ENCODE measurements at regions not wholly inside any gene's neighbourhood (a gene's known extent, or its start where the extent isn't known, plus 50 kb on each side); places are given as distances from the start of the nearest gene placed in this dataset.

DNA sequence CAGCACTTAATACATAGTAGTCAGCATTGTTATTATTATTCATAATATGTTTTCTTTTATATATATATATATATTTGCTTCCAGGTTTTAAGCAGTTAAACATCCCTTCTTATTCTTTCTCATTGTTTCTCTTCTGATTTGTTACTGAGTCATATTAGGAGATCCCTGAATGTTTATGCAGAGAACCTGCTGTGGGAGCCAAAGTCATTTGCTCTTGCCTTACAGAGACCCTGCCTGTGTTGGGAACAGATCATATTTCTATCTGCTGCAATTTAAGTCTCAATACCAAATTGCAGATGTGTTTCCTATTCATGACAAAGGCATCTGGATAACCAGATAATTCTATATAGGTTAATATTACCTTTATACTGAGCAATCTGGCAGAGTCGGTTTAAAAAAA, 323.0 kb upstream of the UMPS start:
- TF ChIP-seq, protein P1, sequence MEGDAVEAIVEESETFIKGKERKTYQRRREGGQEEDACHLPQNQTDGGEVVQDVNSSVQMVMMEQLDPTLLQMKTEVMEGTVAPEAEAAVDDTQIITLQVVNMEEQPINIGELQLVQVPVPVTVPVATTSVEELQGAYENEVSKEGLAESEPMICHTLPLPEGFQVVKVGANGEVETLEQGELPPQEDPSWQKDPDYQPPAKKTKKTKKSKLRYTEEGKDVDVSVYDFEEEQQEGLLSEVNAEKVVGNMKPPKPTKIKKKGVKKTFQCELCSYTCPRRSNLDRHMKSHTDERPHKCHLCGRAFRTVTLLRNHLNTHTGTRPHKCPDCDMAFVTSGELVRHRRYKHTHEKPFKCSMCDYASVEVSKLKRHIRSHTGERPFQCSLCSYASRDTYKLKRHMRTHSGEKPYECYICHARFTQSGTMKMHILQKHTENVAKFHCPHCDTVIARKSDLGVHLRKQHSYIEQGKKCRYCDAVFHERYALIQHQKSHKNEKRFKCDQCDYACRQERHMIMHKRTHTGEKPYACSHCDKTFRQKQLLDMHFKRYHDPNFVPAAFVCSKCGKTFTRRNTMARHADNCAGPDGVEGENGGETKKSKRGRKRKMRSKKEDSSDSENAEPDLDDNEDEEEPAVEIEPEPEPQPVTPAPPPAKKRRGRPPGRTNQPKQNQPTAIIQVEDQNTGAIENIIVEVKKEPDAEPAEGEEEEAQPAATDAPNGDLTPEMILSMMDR (IDR thresholded peaks at IDR 0.05; ENCODE audit: insufficient read depth, low read length): no peak
- TF ChIP-seq, protein P2, sequence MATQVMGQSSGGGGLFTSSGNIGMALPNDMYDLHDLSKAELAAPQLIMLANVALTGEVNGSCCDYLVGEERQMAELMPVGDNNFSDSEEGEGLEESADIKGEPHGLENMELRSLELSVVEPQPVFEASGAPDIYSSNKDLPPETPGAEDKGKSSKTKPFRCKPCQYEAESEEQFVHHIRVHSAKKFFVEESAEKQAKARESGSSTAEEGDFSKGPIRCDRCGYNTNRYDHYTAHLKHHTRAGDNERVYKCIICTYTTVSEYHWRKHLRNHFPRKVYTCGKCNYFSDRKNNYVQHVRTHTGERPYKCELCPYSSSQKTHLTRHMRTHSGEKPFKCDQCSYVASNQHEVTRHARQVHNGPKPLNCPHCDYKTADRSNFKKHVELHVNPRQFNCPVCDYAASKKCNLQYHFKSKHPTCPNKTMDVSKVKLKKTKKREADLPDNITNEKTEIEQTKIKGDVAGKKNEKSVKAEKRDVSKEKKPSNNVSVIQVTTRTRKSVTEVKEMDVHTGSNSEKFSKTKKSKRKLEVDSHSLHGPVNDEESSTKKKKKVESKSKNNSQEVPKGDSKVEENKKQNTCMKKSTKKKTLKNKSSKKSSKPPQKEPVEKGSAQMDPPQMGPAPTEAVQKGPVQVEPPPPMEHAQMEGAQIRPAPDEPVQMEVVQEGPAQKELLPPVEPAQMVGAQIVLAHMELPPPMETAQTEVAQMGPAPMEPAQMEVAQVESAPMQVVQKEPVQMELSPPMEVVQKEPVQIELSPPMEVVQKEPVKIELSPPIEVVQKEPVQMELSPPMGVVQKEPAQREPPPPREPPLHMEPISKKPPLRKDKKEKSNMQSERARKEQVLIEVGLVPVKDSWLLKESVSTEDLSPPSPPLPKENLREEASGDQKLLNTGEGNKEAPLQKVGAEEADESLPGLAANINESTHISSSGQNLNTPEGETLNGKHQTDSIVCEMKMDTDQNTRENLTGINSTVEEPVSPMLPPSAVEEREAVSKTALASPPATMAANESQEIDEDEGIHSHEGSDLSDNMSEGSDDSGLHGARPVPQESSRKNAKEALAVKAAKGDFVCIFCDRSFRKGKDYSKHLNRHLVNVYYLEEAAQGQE (IDR thresholded peaks at IDR 0.05; ENCODE audit: insufficient replicate concordance, low read depth): no peak
